ENCODE measurements at regions not wholly inside any gene's neighbourhood (a gene's known extent, or its start where the extent isn't known, plus 50 kb on each side); places are given as distances from the start of the nearest gene placed in this dataset.
"Not testable (repeated sequence)": the region's sequence is repeated elsewhere in the genome, so short reads cannot be mapped to it uniquely, and the experiment has no call there.

DNA sequence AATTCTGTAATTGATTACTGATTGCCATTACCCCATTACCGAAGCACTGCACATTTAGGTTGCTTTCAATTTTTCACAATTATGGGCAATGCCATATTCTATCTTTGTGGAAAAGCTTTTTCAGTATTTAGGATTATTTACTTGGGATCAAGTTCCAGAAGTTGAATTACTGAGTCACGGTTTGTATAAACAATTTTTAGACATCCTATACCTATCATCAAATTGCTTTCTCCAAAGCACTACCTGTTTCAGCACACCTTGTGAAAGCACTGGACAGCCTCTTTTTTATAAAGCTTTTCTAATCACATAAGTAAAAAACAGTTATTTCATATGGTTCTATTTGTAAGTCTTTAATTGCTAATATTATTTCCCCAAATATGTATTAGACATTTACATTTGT, 221.5 kb upstream of the CAND1 start:
- DNase-seq = no peak

DNA sequence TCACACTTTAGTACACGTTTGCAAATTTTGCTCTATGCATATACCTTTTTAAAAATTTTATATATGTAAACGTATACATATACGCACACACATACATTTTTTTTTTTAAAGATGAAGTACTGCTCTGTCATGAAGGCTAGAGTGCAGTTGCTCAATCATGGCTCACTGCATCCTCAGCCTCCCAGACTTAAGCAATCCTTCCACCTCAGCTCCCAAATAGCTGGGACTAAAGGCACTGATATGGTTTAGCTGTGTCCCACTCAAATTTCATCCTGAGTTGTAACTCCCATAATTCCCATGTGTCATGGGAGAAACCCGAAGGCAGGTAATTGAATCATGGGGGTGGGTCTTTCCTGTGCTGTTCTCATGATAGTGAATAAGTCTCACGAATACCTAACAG, 220.8 kb upstream of the CAND1 start:
- no peak for DNase-seq

DNA sequence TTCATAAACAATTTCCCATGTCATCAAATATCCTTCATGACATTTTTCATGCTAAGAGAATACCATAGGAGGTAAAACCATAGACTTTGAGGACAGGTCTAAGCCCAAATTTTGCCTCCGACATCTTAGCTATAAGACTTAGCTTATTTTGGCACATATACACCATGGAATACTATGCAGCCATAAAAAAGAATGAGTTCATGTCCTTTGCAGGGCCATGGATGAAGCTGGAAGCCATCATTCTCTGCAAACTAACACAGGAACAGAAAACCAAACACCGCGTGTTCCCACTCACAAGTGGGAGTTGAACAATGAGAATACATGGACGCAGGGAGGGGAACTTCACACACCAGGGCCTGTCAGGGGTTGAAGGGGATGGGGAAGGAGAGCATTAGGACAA, 220.0 kb upstream of the CAND1 start:
- not testable (repeated sequence) for DNase-seq

DNA sequence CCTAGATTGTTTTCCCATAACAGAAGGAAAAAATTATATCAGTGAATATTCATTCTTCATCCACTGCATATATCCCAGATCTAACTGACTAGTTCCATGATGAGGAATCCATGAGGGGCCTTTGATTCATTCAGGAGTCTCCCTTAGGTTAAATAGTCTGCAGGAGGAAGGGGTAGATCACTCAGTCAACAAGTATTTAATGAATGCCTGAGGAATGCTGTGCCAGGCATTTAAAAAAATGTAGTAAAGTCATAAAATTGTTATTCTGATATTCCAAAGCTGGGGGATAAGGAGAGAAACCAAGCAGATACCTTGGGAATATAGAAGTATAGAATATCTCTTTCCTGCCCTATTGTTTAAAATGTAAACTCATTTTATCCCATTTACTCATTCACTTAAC, 216.2 kb upstream of the CAND1 start:
- DNase-seq = no peak

DNA sequence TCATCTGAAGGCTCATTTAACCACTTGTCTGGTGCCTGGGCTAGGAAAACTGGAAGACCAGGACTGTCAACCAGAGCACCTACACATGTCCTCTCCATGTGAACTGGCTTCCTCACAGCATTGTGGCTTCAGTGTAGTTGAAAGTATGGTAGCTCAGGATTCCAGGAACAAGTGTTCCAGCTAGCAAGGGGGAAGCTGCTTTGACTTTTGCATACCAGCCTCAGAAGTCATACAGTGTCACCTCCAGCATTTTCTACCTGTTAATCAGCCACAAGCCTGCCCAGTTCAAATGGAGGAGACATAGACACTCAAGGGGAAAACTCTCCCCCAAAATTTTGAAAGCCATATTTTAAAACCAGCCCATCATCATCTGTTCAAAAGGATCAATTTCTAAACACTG, 212.8 kb upstream of the CAND1 start:
- DNase-seq = no peak

DNA sequence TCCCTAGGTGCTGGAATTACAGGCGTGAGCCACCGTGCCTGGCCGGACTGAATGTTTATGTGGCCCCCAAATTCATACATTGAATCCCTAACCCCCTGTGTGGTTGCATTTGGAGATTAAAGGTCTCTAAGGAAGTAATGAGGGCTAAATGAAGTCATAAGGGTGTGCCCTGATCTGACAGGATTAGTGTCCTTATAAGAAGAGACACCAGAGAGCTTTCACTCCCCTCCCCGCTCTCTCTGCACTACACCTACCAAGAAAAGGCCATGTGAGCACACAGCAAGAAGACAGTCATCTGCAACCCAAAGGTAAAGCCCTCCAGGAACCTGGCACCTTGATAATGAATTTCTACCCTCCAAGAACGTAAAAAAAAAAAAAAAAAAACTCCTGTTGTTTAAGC, 212.1 kb upstream of the CAND1 start:
- no peak for DNase-seq

DNA sequence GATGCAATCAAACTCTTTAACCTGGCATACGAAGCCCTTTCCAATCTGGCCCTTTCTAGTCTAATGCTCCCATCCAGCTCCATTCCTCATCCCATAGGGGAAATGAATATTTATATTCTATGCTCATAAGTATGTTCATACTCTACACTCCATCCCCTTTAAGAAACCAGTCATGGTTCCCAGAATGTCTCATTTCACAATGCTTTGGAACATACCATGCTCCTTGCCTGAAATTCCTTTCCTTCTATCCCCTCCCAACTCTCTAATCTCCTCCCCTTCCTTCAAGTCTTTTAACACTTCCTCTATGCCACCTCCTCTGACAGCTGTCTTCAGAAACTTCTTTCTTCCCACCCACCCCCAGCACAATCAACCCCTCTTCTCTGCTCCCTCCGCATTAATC, 207.0 kb upstream of the CAND1 start:
- no peak for DNase-seq

DNA sequence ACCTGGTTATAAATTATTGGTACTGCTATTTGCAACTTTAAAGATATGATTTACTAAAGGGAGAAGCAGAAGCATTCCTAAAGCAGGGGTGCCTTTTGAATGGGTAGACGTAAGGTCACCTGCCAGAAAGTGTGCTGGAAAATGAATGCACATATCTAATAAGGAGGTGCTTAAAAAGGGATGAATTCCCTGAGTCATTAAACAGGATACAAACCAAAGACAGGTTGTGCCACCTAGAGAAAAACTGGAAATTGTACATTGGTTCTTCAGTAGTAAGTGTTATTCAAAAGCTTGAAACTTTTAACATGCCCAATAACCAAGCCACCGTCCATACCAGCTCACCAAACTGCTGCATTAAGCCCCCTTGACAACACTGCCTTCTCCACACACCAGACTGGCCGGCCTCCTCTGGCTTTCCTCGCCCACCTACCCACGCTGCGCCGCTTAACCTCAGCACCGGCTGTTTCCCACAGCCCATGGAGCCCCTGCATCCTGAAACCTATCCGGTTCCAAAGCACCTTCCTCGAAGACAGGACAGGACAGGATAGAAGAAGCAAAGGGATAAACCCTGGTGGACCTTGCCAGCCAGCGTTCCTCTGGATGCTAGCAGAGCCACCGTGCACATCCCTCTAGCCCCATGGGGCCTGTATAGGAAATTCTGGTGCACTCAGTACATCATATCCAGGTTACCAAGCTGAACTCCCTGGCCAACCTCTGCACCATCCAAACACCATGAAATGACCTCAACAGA, 201.5 kb upstream of the CAND1 start:
- DNase-seq = no peak

DNA sequence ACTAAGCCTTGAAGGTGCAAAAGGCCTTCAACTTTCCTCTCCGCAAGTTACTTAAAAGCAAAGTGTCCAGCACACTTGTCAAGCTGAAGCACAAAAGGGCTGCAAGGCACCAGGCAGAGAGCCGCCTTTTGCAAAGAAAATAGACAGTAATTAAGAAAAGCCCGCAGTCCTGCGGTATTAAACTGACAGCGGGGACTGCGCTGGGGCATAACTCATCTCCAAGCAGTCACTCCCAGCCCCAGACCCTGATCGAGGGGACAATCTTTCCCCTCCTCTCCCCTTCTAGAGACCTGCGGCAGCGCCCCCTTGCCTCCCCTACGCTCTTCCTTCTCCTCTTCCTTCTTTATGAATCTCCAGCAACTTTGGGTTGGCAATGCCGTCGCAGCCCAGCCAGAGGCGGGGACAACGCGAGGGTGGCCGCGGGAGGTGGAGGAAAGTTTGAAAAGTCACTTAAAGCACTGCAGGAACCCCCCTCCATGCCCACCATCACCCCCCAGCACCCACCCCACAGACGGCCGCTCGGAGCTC, 200.9 kb upstream of the CAND1 start:
- no peak for DNase-seq

DNA sequence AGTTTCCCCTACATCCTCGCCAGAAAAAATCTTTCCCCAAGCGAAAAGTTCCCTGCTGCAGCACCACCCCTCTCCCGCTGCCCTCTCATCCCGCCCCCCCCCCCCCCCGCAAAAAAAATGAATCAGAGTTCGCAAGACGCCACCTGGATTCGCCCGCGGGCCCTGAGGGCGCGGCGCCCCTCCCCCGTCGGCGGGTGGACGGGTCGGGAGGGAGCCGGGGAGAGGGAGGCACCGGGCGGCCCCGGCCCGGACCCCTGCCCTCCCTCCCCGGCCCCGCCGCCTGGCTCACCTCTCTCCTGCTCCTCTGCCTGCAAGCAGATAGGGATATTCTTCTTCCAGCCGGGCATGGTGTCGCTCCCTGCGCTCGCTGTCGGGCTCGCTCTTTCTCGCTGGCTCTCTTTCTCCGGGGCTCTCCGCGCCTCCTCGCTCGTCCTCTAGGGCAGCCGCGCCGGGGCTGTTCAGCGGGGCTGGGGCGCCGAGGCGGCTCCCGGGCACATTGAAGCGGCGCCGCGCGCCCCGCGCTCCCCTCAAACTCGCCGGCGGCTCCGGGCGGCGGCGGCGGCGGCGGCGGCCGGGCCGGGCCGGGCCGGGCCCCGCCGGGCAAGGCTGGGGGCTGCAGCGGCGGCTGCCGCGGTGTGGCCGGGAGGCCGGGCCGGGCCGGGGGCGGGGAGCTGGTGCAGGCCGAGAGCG, 200.3 kb upstream of the CAND1 start:
- peak; percentile 4 to 5 for DNase-seq

DNA sequence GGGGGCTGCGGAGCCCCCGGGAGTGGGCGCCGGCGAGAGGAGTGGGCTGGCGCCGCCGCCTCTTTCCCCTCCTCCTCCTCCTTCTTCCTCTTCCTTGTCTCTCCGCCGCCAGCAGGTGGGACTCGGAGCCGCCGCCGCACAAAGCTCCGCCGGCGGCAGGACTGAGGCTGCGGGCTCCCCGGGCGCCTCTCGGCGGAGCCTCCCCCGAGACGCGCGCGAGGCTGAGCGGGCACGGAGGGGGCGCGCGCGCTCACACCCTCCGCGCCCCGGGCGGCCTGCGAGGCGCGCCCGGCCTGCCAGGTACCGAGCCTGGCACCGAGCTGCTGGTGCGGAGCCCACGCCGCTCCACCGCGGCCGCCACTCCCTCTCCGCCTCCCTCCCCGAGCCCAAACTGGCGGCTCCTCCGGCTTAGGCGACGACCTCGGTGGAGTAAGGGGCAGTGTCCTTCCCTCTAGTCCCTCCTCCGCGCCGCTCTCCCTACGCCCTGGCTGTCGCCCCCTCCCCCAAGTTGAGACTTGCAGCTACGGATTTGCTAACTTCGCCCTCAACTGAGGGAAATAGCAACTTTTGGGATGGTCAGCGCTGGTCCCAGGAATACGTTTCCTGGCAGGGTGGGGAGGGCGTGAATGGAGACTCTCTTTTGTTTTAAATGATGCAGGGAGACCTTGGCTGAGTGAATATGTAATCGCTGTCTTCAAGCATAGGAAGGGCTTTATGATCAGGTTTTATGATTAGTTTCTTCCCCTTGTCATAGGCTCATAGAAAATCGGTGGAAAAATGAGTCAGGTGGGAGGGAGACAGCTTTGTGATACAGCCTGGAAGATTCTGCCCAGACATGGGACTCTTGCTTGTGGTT, 199.5 kb upstream of the CAND1 start:
- DNase-seq = peak in 1 of 2 experiments; percentile 11

DNA sequence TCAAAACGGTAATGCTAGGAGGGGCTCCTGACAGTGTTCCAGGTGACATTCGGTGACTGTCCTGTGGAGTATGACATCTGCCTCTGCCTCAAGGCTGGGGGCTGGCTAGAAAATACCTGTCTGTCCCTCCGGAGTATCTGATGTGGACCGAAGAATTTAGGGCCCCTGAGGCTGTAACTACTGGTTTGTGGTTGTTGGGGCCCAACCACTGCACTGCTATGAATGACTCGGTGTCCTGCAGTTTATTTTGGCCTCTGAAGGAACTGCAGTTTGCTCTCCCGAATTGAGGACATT, 198.9 kb upstream of the CAND1 start:
- DNase-seq = no peak

DNA sequence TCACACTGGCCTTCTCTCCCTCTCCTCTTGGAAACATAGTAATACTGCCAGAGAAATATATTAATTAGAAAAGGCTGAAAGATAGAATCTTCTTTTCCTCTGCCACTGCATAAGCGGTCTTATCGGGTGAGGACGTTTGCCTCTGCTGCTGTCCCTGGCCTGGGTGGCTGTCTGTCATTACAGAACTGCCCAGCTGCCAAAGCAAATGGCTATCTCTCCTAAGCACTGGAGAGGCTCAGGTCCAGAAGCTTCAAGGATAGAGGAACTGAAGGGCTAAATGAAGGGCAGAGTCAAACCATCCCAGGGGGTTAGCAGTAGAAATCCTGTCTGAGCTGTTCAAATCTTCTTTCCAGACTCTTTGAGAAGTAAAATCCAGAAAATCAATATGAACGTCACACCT, 198.6 kb upstream of the CAND1 start:
- no peak for DNase-seq

DNA sequence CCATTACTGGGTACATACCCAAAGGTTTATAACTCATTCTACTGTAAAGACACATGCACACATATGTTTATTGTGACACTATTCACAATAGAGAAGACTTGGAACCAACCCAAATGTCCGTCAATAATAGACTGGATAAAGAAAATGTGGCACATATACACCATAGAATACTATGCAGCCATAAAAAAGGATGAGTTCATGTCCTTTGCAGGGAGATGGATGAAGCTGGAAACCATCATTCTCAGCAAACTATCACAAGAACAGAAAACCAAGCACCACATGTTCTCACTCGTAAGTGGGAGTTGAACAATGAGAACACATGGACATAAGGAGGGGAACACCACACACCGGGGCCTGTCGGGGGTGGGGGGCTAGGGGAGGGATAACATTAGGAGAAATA, 196.9 kb upstream of the CAND1 start:
- DNase-seq = not testable (repeated sequence)

DNA sequence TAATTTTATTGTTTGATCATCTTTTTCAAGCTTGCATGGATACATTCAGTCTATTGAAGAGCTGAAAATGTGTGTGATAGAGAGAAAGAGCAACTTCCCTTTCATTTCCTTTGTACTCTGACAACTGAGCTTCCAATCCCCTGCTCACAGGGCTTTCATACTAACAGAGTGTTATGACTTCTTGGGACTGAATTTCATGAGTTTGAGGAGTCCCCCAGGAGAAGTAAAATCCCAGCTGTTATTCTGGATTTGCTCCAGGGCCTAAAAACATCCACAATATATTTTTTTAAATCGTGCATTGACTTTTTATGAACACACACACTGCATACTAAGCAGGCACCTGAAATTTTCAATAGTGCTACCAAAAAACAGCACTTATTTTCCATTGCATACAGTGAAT, 195.8 kb upstream of the CAND1 start:
- DNase-seq = no peak

DNA sequence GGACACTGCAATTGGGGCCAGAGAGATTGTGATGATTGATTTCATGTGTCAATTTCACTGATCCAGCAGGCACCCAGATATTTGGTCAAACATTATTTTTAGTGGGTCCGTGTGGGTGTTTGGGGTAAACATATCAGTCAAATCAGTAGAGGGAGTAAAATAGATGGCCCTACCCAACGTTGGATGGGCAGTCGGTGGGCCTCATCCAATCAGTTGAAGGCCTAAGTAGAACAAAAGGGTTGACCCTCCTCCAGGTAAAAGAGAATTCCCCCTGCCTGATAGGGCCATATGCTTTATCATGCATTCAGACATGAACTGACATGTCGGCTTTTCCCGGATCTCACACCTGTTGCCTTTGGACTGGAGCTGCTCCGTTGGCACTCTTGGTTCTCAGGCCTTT, 195.1 kb upstream of the CAND1 start:
- no peak for DNase-seq

DNA sequence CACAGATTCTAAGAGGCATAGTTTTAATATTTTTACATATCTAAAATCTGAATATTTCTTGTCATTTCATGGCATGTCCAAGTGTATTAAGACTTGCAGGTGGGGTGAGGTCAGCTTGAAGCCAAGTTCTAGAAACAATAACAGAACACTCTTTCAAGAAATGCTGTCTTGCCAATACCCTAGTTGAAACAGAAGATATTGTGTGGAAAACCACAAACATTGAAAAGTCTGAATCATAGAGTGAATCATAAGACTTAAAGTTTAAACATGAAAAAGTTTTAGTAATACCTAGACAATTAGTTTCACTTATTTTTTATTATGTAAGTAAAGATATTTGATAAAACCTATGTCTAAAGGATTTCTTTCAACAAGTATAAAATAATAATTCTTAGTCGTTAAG, 191.5 kb upstream of the CAND1 start:
- DNase-seq = no peak

DNA sequence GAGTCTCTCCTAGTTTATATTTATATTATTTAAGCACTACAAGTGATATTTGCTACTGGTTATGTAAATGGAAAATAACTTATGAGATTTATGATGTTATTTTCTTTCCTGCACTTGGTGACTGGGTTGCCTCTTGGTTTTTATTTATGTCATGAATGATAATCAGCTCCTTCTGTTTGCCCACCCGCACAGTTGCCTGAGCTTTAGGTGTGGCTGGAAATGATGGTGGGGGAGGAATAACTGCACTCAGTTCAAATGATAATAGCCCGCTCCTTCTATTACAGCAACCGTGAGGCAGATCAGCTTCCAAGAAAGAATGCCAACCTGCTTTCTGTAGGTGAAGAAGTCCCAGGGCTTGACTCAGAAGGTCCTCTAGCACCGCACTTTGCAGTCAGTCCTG, 190.2 kb upstream of the CAND1 start:
- no peak for DNase-seq

DNA sequence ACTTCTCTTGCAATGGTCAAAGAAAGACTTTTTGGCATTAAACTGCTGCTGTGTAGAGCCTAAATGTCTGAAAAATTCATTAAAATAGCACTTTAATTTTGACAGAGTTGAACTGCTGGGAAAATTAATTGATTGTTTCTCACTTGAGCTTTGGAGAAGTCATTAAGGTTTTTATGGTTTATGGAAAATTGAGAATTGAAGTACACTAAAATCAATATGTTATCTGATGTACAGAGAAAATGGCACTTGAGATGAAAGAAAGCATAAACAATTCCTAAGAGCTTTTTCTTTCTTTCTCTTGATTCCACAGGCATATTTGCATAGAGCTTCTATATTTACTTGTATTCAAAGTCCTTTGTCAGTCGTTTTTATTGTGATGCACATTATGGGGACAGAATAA, 188.5 kb upstream of the CAND1 start:
- DNase-seq = no peak

DNA sequence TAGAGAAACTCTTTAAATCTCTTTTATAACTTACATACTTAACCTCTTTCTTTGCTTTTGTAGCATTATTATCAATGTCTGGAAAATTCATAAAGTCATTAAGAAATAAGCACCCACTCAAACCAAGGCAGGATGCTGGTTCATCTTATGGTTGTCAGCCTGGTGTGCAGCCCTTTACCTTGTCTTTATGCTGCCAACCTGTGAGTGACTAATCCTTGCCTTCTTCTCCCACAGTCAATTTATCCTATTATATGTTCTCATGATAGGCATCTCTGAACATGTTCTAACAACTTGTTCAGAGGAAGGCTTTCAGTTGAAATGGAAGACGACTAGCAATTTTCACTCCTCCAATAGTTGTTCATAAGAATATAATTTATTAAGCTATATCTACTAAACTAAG, 186.9 kb upstream of the CAND1 start:
- DNase-seq = no peak

DNA sequence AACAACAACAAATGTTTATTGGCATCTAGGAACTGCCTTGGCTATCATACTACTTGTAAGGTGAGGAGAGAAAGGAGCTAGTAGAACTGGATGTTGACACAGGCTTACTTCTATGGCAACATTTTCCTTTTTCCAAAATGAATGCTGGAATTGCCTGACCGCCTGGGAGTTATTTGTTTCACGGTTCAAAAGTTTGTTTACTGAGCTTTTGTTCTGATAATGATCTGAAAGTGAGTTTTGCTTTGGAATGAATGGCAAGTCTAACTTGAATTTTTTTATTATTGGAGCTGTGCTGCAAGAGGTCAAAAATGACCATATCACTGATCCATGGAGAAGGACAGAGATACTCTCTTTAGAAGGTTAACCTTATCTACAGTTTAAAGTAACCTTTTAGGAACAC, 183.5 kb upstream of the CAND1 start:
- no peak for DNase-seq

DNA sequence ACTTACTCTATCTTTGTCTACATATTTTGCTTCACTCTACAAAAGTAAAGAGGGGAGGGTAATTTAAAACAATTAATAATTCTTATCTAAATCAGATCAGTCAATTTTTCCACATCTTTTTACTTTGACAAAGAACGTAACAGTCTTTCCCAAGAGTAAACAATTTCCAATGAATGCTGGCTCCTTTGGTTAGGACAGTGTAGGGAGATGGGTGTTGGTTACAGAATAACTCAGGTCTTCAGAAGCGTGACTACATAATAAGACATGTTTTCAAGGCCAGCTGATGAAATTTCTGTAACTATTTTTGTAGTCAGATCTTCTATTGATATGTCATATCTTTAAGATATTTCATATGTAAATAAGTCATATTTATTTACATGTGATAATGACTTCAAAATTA, 183.0 kb upstream of the CAND1 start:
- DNase-seq = no peak

DNA sequence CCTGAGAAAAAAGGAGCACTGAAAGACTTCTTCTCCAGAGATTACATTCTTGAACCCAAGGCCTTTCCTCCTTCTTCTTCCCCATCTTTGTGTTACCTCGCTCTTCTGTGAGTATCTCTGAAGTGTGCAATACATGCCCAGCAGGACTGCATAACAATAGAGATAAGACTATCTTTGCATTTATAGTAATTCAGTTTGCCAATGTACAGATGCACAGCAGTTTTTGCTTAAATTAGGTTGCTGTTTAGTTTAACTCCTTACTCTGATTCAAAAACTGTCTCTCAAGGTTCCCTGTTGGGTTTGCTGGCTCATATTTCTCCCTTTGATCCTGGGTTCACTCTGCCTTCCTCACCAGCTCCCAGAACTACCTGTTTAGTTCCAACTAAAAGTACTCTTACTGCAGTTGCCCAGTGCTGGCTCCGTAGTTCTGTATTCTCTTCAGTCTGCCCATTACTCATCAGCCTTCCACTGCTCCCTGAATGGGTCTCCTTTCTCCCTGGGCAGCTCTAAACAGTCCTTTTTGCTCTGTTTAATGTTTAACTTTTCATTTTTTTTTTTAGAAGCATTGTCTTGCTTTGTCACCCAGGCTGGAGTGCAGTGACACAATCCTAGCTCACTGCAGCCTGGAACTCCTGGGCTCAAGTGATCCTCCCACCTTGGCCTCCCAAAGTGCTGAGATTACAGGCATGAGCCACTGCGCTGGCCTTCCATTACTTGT, 180.6 kb upstream of the CAND1 start:
- no peak for DNase-seq

Measured in AML-193 (cell line).